ENCODE measurements at regions not wholly inside any gene's neighbourhood (a gene's known extent, or its start where the extent isn't known, plus 50 kb on each side); places are given as distances from the start of the nearest gene placed in this dataset.

GRCh38 chr16:9338510-9338909, 247.1 kb downstream of the HAPSTR1 start:
- DNase-seq: no peak
- no peaks in the 10 kb centered on the region for H3K36me3 ChIP-seq
- no peaks in the 10 kb centered on the region for H3K27me3 ChIP-seq
- TF ChIP-seq POLR2A (IDR thresholded peaks at IDR 0.05): no peak
- H3K9me3 ChIP-seq: no peaks in the 10 kb centered on the region
- no peak overlapping the region for H3K27ac ChIP-seq
- H3K4me1 ChIP-seq: no peaks in the 10 kb centered on the region
- no peak overlapping the region for H3K4me3 ChIP-seq

GRCh38 chr16:9340526-9341256, 249.2 kb downstream of the HAPSTR1 start:
- H3K9me3 ChIP-seq: no peaks in the 10 kb centered on the region
- no peak overlapping the region for H3K4me3 ChIP-seq
- no peak for DNase-seq
- no peak for TF ChIP-seq POLR2A (IDR thresholded peaks at IDR 0.05)
- TF ChIP-seq CTCF (IDR thresholded peaks at IDR 0.05): no peak
- no peaks in the 10 kb centered on the region for H3K4me1 ChIP-seq
- H3K36me3 ChIP-seq: no peaks in the 10 kb centered on the region
- H3K27ac ChIP-seq: no peak overlapping the region
- H3K27me3 ChIP-seq: no peaks in the 10 kb centered on the region

GRCh38 chr16:9343276-9343675, 251.8 kb downstream of the HAPSTR1 start:
- no peak for TF ChIP-seq POLR2A (IDR thresholded peaks at IDR 0.05)
- no peak for TF ChIP-seq CTCF (IDR thresholded peaks at IDR 0.05)
- Histone ChIP-seq H3K36me3 (no peaks in the 10 kb centered on the region), H3K4me1 (no peaks in the 10 kb centered on the region), H3K27me3 (no peaks in the 10 kb centered on the region), H3K4me3 (no peak overlapping the region), H3K9me3 (no peaks in the 10 kb centered on the region), H3K27ac (no peak overlapping the region)
- no peak for DNase-seq

GRCh38 chr16:9344508-9344907, 253.1 kb downstream of the HAPSTR1 start:
- Histone ChIP-seq H3K4me1 (no peaks in the 10 kb centered on the region), H3K9me3 (no peaks in the 10 kb centered on the region), H3K27me3 (no peaks in the 10 kb centered on the region), H3K27ac (no peak overlapping the region), H3K36me3 (no peaks in the 10 kb centered on the region), H3K4me3 (no peak overlapping the region)
- no peak for DNase-seq
- TF ChIP-seq POLR2A (IDR thresholded peaks at IDR 0.05) (no peak), CTCF (IDR thresholded peaks at IDR 0.05) (no peak)

- H3K27me3 ChIP-seq: no peaks in the 10 kb centered on the region
- DNase-seq: no peak
These were observed 253.6 kb downstream of the HAPSTR1 start for GRCh38 chr16:9345046-9345445.

More at GRCh38 chr16:9345046-9345445, 253.6 kb downstream of the HAPSTR1 start:
- Histone ChIP-seq H3K4me1 (no peaks in the 10 kb centered on the region), H3K27ac (no peak overlapping the region), H3K4me3 (no peak overlapping the region), H3K36me3 (no peaks in the 10 kb centered on the region), H3K9me3 (no peaks in the 10 kb centered on the region)
- no peak for TF ChIP-seq POLR2A (IDR thresholded peaks at IDR 0.05)
- no peak for TF ChIP-seq CTCF (IDR thresholded peaks at IDR 0.05)
